Gastrocnemius medialis (tissue), 4 donors: ENCODE measurements at regions not wholly inside any gene's neighbourhood (a gene's known extent, or its start where the extent isn't known, plus 50 kb on each side); places are given as distances from the start of the nearest gene placed in this dataset.

ENCODE experiments used
- POLR2A ChIP-seq, 2 donors: fragments of 450-650 bp; IDR thresholded peaks; one replicate each; pipeline ENCODE4 v1.6.1; 2017; ENCODE audit warnings: antibody characterized with exemption in 2 of 2, mild to moderate bottlenecking in 2 of 2, moderate library complexity in 2 of 2
- TF ChIP-seq, protein P1 (sequence below), 5 experiments: fragments of 450-650 bp in 3 of 5; fragments of 200-600 bp in 2 of 5; sonication (generic) in 2 of 5; IDR thresholded peaks in 4 of 5; conservative IDR thresholded peaks in 1 of 5; 1 replicate in 4 of 5; 2 replicates in 1 of 5; pipeline ENCODE4 v1.5.1; 2016 to 2019; ENCODE audit warnings: antibody characterized with exemption in 5 of 5, mild to moderate bottlenecking in 3 of 5, moderate library complexity in 3 of 5

DNA sequence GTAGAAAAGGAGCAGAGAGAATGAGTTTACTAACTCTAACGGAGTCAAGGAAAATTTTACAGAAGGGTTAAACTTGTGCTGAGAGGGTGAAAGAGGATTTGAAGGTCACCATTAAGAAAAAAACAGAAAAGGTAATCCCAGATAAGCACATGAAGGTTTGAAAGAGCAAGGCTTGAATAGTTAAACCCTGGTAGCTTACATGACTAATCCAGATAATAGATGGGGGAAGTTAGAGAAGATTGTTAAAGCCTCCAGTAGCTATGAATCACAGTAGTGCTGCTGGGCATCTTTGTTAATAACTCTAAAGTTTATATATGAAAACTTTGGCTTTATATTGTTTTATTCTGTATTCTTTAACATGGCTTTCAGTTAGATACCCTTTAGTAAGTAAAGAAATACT is 354.5 kb upstream of the FTMT start:
- no peak for TF ChIP-seq POLR2A (IDR thresholded peaks at IDR 0.05)
- TF ChIP-seq, protein P1, sequence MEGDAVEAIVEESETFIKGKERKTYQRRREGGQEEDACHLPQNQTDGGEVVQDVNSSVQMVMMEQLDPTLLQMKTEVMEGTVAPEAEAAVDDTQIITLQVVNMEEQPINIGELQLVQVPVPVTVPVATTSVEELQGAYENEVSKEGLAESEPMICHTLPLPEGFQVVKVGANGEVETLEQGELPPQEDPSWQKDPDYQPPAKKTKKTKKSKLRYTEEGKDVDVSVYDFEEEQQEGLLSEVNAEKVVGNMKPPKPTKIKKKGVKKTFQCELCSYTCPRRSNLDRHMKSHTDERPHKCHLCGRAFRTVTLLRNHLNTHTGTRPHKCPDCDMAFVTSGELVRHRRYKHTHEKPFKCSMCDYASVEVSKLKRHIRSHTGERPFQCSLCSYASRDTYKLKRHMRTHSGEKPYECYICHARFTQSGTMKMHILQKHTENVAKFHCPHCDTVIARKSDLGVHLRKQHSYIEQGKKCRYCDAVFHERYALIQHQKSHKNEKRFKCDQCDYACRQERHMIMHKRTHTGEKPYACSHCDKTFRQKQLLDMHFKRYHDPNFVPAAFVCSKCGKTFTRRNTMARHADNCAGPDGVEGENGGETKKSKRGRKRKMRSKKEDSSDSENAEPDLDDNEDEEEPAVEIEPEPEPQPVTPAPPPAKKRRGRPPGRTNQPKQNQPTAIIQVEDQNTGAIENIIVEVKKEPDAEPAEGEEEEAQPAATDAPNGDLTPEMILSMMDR (IDR thresholded peaks at IDR 0.05 in 4 of 5, conservative IDR thresholded peaks at IDR 0.05 in 1 of 5): no peak
